ENCODE measurements at regions not wholly inside any gene's neighbourhood (a gene's known extent, or its start where the extent isn't known, plus 50 kb on each side); places are given as distances from the start of the nearest gene placed in this dataset.
A peak's percentile ranks its signal among the peaks of the same experiment; 100 is the strongest.

DNA sequence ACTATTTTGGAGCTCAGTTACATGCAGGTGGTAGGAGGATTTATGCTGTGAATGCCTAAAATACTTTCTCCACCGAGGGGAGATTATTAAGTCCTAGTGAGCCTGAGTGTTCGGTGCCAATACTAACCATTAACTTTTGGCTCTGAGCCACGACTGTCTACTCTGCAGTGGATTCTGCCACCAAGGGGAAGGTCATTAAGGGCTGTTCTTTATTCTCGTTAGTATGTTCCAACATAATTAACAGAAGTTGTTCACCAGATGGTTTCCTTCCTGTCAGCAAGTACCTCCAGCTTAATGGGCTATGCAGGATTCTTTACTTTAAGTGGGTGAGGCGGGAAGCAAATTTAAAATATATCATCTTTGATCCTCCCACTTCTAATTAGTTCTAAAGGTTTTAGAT, 326.3 kb downstream of the BMP4 start:
- H3K27ac Mint-ChIP-seq = no peak overlapping the region

More for the DNA sequence above, 326.3 kb downstream of the BMP4 start:
- Mint-ChIP-seq H3K9me3 (no peaks in the 10 kb centered on the region), H3K4me1 (peaks cover 4% of the 10 kb centered on the region; the same call in 1 of the 3 replicates), H3K36me3 (ENCODE audit: low read depth) (no peaks in the 10 kb centered on the region), H3K27me3 (ENCODE audit: insufficient read depth, low read depth, poor library complexity) (no peaks in the 10 kb centered on the region), H3K4me3 (no peak overlapping the region)
- no peak for DNase-seq (ENCODE audit: low spot score)
- no peak for ATAC-seq
- Histone ChIP-seq H3K27ac (ENCODE audit: low read depth) (no peak overlapping the region), H3F3A (replicated peaks; ENCODE audit: low read depth) (no peaks in the 10 kb centered on the region), H2AFZ (peak overlapping the region; percentile 5; the same call in 1 of the 2 replicates), H3K9me2 (ENCODE audit: insufficient read depth) (peaks cover 15% of the 10 kb centered on the region), H3K79me2 (replicated peaks; ENCODE audit: insufficient read depth) (no peaks in the 10 kb centered on the region), H3K27me3 (ENCODE audit: insufficient read depth) (no peaks in the 10 kb centered on the region), H4K20me1 (replicated peaks; ENCODE audit: insufficient read depth) (no peaks in the 10 kb centered on the region), H3K4me3 (no peak overlapping the region), H3K36me3 (ENCODE audit: insufficient read depth) (no peaks in the 10 kb centered on the region), H3K4me2 (no peak overlapping the region), H3K4me1 (ENCODE audit: insufficient read depth) (peaks cover 6% of the 10 kb centered on the region; the same call in 1 of the 2 replicates)
- TF ChIP-seq ZNF114 (CRISPR knock-in tag; IDR thresholded peaks at IDR 0.05) (no peak), CTCF (conservative IDR thresholded peaks at IDR 0.05; ENCODE audit: low read depth in 2 of 2) (no peak), POLR2AphosphoS5 (IDR thresholded peaks at IDR 0.05; ENCODE audit: low read depth) (no peak), NANOG (IDR thresholded peaks at IDR 0.05; ENCODE audit: borderline replicate concordance) (no peak), ZNF331 (CRISPR knock-in tag; IDR thresholded peaks at IDR 0.05; ENCODE audit: low read depth) (no peak), EZH2 (IDR thresholded peaks at IDR 0.05; ENCODE audit: low read depth, unreplicated experiment) (no peak), STAT1 (IDR thresholded peaks at IDR 0.05; ENCODE audit: unreplicated experiment) (no peak), JUNB (IDR thresholded peaks at IDR 0.05; ENCODE audit: unreplicated experiment) (no peak), CREB1 (CRISPR knock-in tag; IDR thresholded peaks at IDR 0.05; ENCODE audit: low read depth) (no peak), EZH2phosphoT487 (IDR thresholded peaks at IDR 0.05; ENCODE audit: unreplicated experiment) (no peak)
- TF ChIP-seq, protein P1, sequence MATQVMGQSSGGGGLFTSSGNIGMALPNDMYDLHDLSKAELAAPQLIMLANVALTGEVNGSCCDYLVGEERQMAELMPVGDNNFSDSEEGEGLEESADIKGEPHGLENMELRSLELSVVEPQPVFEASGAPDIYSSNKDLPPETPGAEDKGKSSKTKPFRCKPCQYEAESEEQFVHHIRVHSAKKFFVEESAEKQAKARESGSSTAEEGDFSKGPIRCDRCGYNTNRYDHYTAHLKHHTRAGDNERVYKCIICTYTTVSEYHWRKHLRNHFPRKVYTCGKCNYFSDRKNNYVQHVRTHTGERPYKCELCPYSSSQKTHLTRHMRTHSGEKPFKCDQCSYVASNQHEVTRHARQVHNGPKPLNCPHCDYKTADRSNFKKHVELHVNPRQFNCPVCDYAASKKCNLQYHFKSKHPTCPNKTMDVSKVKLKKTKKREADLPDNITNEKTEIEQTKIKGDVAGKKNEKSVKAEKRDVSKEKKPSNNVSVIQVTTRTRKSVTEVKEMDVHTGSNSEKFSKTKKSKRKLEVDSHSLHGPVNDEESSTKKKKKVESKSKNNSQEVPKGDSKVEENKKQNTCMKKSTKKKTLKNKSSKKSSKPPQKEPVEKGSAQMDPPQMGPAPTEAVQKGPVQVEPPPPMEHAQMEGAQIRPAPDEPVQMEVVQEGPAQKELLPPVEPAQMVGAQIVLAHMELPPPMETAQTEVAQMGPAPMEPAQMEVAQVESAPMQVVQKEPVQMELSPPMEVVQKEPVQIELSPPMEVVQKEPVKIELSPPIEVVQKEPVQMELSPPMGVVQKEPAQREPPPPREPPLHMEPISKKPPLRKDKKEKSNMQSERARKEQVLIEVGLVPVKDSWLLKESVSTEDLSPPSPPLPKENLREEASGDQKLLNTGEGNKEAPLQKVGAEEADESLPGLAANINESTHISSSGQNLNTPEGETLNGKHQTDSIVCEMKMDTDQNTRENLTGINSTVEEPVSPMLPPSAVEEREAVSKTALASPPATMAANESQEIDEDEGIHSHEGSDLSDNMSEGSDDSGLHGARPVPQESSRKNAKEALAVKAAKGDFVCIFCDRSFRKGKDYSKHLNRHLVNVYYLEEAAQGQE (IDR thresholded peaks at IDR 0.05; ENCODE audit: unreplicated experiment) = no peak
- TF ChIP-seq, protein P2, sequence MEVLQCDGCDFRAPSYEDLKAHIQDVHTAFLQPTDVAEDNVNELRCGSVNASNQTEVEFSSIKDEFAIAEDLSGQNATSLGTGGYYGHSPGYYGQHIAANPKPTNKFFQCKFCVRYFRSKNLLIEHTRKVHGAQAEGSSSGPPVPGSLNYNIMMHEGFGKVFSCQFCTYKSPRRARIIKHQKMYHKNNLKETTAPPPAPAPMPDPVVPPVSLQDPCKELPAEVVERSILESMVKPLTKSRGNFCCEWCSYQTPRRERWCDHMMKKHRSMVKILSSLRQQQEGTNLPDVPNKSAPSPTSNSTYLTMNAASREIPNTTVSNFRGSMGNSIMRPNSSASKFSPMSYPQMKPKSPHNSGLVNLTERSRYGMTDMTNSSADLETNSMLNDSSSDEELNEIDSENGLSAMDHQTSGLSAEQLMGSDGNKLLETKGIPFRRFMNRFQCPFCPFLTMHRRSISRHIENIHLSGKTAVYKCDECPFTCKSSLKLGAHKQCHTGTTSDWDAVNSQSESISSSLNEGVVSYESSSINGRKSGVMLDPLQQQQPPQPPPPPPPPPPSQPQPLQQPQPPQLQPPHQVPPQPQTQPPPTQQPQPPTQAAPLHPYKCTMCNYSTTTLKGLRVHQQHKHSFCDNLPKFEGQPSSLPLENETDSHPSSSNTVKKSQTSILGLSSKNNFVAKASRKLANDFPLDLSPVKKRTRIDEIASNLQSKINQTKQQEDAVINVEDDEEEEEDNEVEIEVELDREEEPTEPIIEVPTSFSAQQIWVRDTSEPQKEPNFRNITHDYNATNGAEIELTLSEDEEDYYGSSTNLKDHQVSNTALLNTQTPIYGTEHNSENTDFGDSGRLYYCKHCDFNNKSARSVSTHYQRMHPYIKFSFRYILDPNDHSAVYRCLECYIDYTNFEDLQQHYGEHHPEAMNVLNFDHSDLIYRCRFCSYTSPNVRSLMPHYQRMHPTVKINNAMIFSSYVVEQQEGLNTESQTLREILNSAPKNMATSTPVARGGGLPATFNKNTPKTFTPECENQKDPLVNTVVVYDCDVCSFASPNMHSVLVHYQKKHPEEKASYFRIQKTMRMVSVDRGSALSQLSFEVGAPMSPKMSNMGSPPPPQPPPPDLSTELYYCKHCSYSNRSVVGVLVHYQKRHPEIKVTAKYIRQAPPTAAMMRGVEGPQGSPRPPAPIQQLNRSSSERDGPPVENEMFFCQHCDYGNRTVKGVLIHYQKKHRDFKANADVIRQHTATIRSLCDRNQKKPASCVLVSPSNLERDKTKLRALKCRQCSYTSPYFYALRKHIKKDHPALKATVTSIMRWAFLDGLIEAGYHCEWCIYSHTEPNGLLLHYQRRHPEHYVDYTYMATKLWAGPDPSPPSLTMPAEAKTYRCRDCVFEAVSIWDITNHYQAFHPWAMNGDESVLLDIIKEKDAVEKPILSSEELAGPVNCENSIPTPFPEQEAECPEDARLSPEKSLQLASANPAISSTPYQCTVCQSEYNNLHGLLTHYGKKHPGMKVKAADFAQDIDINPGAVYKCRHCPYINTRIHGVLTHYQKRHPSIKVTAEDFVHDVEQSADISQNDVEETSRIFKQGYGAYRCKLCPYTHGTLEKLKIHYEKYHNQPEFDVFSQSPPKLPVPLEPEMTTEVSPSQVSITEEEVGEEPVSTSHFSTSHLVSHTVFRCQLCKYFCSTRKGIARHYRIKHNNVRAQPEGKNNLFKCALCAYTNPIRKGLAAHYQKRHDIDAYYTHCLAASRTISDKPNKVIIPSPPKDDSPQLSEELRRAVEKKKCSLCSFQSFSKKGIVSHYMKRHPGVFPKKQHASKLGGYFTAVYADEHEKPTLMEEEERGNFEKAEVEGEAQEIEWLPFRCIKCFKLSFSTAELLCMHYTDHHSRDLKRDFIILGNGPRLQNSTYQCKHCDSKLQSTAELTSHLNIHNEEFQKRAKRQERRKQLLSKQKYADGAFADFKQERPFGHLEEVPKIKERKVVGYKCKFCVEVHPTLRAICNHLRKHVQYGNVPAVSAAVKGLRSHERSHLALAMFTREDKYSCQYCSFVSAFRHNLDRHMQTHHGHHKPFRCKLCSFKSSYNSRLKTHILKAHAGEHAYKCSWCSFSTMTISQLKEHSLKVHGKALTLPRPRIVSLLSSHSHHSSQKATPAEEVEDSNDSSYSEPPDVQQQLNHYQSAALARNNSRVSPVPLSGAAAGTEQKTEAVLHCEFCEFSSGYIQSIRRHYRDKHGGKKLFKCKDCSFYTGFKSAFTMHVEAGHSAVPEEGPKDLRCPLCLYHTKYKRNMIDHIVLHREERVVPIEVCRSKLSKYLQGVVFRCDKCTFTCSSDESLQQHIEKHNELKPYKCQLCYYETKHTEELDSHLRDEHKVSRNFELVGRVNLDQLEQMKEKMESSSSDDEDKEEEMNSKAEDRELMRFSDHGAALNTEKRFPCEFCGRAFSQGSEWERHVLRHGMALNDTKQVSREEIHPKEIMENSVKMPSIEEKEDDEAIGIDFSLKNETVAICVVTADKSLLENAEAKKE (CRISPR knock-in tag; IDR thresholded peaks at IDR 0.05) = no peak
- TF ChIP-seq, protein P3, sequence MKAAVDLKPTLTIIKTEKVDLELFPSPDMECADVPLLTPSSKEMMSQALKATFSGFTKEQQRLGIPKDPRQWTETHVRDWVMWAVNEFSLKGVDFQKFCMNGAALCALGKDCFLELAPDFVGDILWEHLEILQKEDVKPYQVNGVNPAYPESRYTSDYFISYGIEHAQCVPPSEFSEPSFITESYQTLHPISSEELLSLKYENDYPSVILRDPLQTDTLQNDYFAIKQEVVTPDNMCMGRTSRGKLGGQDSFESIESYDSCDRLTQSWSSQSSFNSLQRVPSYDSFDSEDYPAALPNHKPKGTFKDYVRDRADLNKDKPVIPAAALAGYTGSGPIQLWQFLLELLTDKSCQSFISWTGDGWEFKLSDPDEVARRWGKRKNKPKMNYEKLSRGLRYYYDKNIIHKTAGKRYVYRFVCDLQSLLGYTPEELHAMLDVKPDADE (IDR thresholded peaks at IDR 0.05) = no peak

Measured in GM23338 (cell line).